ENCODE measurements at regions not wholly inside any gene's neighbourhood (a gene's known extent, or its start where the extent isn't known, plus 50 kb on each side); places are given as distances from the start of the nearest gene placed in this dataset.

DNA sequence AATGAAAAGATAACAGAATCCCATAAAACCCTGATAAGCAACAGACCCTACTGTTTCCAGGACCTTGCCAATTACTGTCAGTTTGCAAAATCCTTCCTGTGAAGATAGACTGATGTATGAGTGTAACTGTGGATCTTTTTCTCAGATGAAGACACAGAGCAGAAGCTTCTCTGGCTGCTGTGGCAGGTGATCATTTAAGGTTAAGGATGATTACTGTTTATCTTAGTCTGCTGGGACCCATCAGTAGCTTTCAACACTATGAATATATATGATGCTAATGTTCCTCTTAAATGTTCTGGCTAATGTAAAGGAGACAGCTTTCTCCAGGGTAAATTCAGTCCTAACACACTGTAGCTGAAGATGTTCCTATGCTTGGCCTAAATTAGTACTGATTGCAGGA lies 56.0 kb upstream of the CTTNBP2 start:
- no peak overlapping the region for H3K4me3 ChIP-seq (ENCODE audit: control insufficient read depth, low read depth, low read length)
- TF ChIP-seq, protein P1, sequence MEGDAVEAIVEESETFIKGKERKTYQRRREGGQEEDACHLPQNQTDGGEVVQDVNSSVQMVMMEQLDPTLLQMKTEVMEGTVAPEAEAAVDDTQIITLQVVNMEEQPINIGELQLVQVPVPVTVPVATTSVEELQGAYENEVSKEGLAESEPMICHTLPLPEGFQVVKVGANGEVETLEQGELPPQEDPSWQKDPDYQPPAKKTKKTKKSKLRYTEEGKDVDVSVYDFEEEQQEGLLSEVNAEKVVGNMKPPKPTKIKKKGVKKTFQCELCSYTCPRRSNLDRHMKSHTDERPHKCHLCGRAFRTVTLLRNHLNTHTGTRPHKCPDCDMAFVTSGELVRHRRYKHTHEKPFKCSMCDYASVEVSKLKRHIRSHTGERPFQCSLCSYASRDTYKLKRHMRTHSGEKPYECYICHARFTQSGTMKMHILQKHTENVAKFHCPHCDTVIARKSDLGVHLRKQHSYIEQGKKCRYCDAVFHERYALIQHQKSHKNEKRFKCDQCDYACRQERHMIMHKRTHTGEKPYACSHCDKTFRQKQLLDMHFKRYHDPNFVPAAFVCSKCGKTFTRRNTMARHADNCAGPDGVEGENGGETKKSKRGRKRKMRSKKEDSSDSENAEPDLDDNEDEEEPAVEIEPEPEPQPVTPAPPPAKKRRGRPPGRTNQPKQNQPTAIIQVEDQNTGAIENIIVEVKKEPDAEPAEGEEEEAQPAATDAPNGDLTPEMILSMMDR (IDR thresholded peaks at IDR 0.05; ENCODE audit: control insufficient read depth, insufficient read depth, low read depth, low read length, missing control alignments) = no peak
- no peak for DNase-seq (ENCODE audit: low read depth)

DNA sequence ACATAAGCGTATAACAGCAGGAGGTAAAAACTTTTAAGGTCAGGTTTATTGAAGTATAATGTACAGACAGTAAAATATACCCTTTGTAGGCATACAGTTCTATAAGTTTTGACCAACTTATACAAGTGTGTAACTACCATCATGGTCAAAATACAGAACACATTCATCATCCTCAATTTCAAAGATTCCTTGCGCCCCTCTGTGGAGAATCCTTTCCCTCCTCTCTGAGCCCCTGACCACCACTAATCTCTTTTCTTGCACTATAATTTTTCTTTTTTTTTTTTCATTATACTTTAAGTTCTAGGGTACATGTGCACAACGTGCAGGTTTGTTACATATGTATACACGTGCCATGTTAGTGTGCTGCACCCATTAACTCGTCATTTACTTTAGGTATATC lies 58.1 kb upstream of the CTTNBP2 start:
- TF ChIP-seq, protein P1 (IDR thresholded peaks at IDR 0.05; ENCODE audit: control insufficient read depth, insufficient read depth, low read depth, low read length, missing control alignments) = no peak
- DNase-seq (ENCODE audit: low read depth) = no peak
- no peak overlapping the region for H3K4me3 ChIP-seq (ENCODE audit: control insufficient read depth, low read depth, low read length)

DNA sequence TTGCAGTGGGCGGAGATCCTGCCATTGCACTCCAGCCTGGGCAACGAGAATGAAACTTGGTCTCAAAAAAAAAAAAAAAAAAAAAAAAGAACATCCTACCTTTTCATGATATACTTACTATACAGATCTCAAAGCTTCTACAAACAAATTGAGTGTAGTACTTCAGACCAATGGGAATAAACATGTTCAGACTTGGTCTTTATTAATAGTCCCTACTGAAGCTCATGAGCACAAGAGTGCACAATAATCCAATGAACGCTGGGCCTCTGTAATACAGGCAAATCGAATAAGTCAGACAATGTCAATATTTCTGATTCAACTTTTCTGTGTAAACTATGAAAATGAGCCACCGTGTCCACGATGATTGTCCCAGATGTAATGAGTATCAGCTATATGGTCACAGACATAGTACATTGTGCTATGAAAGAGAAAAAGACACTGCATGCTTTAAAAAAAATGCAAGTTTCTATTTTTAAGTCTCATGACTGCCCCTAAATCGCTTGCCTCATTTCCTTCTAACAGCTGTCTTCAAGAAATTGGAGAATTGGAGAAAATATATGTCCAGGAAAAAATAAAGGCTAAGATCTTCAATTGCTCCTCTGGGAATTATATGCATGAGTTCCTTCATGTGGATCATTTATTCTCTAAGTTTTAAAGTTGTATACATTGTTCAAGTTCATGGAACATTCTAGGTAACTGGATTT lies 64.0 kb upstream of the CTTNBP2 start:
- H3K4me3 ChIP-seq (ENCODE audit: control insufficient read depth, low read depth, low read length) = no peak overlapping the region
- TF ChIP-seq, protein P1 (IDR thresholded peaks at IDR 0.05; ENCODE audit: control insufficient read depth, insufficient read depth, low read depth, low read length, missing control alignments) = no peak
- DNase-seq (ENCODE audit: low read depth) = no peak

DNA sequence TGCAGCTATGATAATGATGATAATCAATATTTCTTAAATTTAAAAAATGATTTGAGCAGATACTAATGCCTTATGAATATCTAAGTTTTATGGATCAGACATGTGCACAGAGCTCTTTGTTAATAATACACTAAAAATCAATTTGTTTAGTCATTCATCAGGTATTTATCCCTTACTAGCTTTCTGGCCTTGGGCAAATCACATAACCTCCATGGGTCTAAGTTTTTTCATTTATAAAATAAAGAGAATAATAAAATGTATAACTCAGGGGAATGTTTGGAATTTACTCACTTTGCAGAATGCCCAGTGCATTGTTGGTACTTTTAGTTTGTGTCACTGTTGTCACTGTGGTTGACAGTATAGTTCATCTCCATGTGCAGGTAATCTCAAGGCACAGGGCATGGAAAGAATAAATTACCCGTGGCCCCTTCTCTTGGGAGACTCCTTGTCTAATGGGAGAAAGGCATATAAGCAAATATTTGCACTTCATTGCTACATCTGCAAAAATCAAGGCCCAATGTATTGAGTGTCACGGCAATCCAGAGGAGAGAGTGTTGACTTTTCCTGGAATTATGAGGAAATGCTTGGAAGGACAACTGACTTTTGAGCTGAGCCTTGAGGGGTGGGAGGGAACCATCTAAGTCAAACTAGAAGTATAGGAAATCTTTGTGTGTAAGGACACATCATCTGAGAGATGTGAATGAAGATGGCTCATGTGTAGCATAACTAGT lies 64.7 kb upstream of the CTTNBP2 start:
- TF ChIP-seq, protein P1 (IDR thresholded peaks at IDR 0.05; ENCODE audit: control insufficient read depth, insufficient read depth, low read depth, low read length, missing control alignments) = peak; percentile 2
- DNase-seq (ENCODE audit: low read depth) = no peak

DNA sequence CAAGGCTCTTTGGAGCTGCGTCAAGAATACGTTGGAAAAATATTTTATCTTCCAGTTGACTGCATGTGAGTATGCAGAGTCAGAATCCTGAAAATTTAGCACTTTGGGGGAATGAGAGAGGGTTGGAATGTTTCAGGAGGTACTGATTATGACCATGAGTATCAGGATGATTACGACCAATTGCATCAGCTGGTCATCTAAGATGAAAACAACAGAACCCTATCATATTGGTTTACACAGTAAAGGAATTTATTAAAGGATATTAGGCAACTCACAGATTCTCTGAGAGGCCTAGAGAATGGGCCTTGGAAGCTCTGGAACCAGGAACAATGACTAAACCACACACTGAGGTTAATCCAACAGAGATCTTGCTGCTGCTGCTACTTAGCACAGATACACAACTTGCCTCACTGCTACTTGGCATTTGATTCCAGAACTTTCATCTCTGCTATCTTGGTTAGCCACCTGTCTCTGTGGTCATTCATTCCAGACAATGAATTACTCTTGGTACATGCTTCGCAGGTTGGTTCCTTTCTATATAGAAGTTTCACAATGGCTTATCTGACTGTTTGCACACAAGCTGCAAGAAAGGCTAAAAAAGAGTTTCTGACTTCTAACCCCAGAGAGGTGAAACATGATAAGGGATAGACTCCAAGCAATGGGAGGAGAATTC lies 68.0 kb upstream of the CTTNBP2 start:
- no peak for DNase-seq (ENCODE audit: low read depth)
- H3K4me3 ChIP-seq (ENCODE audit: control insufficient read depth, low read depth, low read length) = no peak overlapping the region
- TF ChIP-seq, protein P1 (IDR thresholded peaks at IDR 0.05; ENCODE audit: control insufficient read depth, insufficient read depth, low read depth, low read length, missing control alignments) = no peak

More for the DNA sequence above, 64.7 kb upstream of the CTTNBP2 start:
- no peak overlapping the region for H3K4me3 ChIP-seq (ENCODE audit: control insufficient read depth, low read depth, low read length)

DNA sequence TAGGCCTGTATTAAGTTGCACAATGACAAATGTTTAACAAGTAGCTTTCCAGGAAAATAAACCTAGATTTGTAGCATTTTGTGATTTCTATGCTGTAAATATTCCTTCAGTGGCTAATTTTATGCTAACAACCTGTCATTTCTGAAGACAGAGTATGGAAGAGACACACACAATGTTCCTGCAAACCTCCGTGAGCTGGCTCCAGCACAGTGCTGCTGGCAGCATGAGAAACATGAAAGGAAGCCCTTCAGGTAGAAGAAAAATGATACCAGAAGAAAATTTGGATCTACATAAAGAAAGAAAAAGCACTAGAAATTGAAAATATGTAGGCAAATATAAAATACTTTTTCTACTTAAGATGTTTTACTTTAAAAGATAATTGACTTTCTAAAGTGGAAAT lies 69.5 kb upstream of the CTTNBP2 start:
- TF ChIP-seq, protein P1 (IDR thresholded peaks at IDR 0.05; ENCODE audit: control insufficient read depth, insufficient read depth, low read depth, low read length, missing control alignments) = no peak

More for the DNA sequence above, 69.5 kb upstream of the CTTNBP2 start:
- H3K4me3 ChIP-seq (ENCODE audit: control insufficient read depth, low read depth, low read length) = no peak overlapping the region
- DNase-seq (ENCODE audit: low read depth) = no peak
